Thyroid gland (tissue), 4 donors: ENCODE measurements at regions not wholly inside any gene's neighbourhood (a gene's known extent, or its start where the extent isn't known, plus 50 kb on each side); places are given as distances from the start of the nearest gene placed in this dataset.

Experiments used
- DNase-seq, 2 donors: peaks; one replicate each; pipeline ENCODE4 v3.0.0-alpha.2; 2019
- H3K27ac ChIP-seq, 3 donors: fragments of 200-600 bp; sonication (generic); 1 replicate in 2 of 3; 2 replicates in 1 of 3; pipeline ENCODE4 v1.5.1; 2016 to 2019; ENCODE audit warnings: mild to moderate bottlenecking in 1 of 3, moderate library complexity in 1 of 3
- H3K27me3 ChIP-seq: fragments of 200-600 bp; sonication (generic); one replicate; pipeline ENCODE4 v1.5.1; 2019
- H3K36me3 ChIP-seq, 2 donors: fragments of 200-600 bp; sonication (generic); one replicate each; pipeline ENCODE4 v1.5.1; 2016 to 2019
- H3K4me1 ChIP-seq, 2 donors: fragments of 200-600 bp; sonication (generic); one replicate each; pipeline ENCODE4 v1.5.1; 2017 to 2019
- H3K4me3 ChIP-seq, 3 donors: fragments of 200-600 bp; sonication (generic); replicated peaks in 1 of 3; 1 replicate in 2 of 3; 2 replicates in 1 of 3; pipeline ENCODE4 v1.5.1; 2016; ENCODE audit warnings: mild to moderate bottlenecking in 1 of 3
- H3K9me3 ChIP-seq: fragments of 200-600 bp; sonication (generic); one replicate; pipeline ENCODE4 v1.5.1; 2017
- POLR2A ChIP-seq, 2 donors: fragments of 450-650 bp; IDR thresholded peaks; one replicate each; pipeline ENCODE4 v1.6.1; 2017; ENCODE audit warnings: antibody characterized with exemption in 2 of 2, mild to moderate bottlenecking in 2 of 2, moderate library complexity in 1 of 2
- WGBS, 2 donors: methylation state at CpG; one replicate each; pipeline ENCODE4 v1.1.5; 2017; 5-methylcytosine and 5-hydroxymethylcytosine counted together
- intact Hi-C: fragments of 100-400 bp; cut with DNase I; formaldehyde crosslinking; loops from one replicate; pipeline ENCODE4 v1.15.1; 2023
- TF ChIP-seq, protein P1 (sequence below), 6 experiments: fragments of 200-600 bp in 3 of 6; fragments of 450-650 bp in 3 of 6; sonication (generic) in 3 of 6; IDR thresholded peaks; one replicate each; pipeline ENCODE4 v1.5.1; 2016 to 2019; ENCODE audit warnings: antibody characterized with exemption in 6 of 6, mild to moderate bottlenecking in 2 of 6, inconsistent platforms in 1 of 6, moderate library complexity in 1 of 6

DNA sequence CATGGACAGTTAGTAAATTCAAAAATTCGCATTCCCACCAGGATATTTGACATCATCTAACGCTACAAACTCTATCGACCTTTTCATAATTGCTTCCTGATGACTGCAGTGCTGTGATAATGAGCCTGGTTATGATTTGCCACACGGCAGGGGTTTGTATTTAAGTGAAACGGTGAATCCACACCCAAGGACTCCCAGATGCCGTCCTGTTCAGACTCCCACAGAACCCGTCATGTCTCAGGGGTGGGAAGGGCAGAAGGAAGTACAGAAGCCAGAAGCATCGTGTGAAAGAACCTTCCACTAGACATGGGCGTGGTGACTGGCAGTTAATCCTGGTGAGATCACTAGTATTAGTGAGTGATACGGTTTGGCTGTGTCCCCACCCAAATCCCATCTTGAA, 91.2 kb upstream of the TMEM18 start:
- WGBS, 2 donors, result 87 to 89% methylated on average over 10 of the region's 10 CpGs
- Histone ChIP-seq H3K27ac (no peak overlapping the region), H3K36me3 (no peaks in the 10 kb centered on the region), H3K4me1 (no peaks in the 10 kb centered on the region), H3K27me3 (no peaks in the 10 kb centered on the region), H3K4me3 (no peak overlapping the region), H3K9me3 (no peaks in the 10 kb centered on the region)
- no peak for TF ChIP-seq POLR2A (IDR thresholded peaks at IDR 0.05)
- TF ChIP-seq, protein P1, sequence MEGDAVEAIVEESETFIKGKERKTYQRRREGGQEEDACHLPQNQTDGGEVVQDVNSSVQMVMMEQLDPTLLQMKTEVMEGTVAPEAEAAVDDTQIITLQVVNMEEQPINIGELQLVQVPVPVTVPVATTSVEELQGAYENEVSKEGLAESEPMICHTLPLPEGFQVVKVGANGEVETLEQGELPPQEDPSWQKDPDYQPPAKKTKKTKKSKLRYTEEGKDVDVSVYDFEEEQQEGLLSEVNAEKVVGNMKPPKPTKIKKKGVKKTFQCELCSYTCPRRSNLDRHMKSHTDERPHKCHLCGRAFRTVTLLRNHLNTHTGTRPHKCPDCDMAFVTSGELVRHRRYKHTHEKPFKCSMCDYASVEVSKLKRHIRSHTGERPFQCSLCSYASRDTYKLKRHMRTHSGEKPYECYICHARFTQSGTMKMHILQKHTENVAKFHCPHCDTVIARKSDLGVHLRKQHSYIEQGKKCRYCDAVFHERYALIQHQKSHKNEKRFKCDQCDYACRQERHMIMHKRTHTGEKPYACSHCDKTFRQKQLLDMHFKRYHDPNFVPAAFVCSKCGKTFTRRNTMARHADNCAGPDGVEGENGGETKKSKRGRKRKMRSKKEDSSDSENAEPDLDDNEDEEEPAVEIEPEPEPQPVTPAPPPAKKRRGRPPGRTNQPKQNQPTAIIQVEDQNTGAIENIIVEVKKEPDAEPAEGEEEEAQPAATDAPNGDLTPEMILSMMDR (IDR thresholded peaks at IDR 0.05), result no peak
- intact Hi-C loops, result no loop called here
- DNase-seq, result no peak

GRCh38 chr2:767944-768343, 90.7 kb upstream of the TMEM18 start:
- no peak for TF ChIP-seq POLR2A (IDR thresholded peaks at IDR 0.05)
- TF ChIP-seq, protein P1 (IDR thresholded peaks at IDR 0.05), result no peak
- no peak for DNase-seq
- WGBS, 2 donors, result 90 to 95% methylated on average over 4 of the region's 4 CpGs
- H3K27me3 ChIP-seq, result no peaks in the 10 kb centered on the region
- intact Hi-C loops, result no loop called here
- no peak overlapping the region for H3K4me3 ChIP-seq
- no peaks in the 10 kb centered on the region for H3K4me1 ChIP-seq
- H3K27ac ChIP-seq, result no peak overlapping the region
- H3K9me3 ChIP-seq, result no peaks in the 10 kb centered on the region
- no peaks in the 10 kb centered on the region for H3K36me3 ChIP-seq

- WGBS, 2 donors, result 72 to 73% methylated on average over 9 of the region's 9 CpGs
Observed at GRCh38 chr2:767440-767839, 90.2 kb upstream of the TMEM18 start.

GRCh38 chr2:766255-766654, 89.0 kb upstream of the TMEM18 start:
- TF ChIP-seq, protein P1 (IDR thresholded peaks at IDR 0.05), result no peak
- TF ChIP-seq POLR2A (IDR thresholded peaks at IDR 0.05), result no peak
- intact Hi-C loops, result no loop called here
- Histone ChIP-seq H3K27me3 (no peaks in the 10 kb centered on the region), H3K36me3 (no peaks in the 10 kb centered on the region), H3K9me3 (no peaks in the 10 kb centered on the region), H3K4me3 (no peak overlapping the region), H3K27ac (no peak overlapping the region), H3K4me1 (no peaks in the 10 kb centered on the region)
- WGBS, 2 donors, result 90 to 97% methylated on average over 13 of the region's 13 CpGs
- DNase-seq, result no peak

More at GRCh38 chr2:767440-767839, 90.2 kb upstream of the TMEM18 start:
- H3K4me1 ChIP-seq, result no peaks in the 10 kb centered on the region
- no peaks in the 10 kb centered on the region for H3K27me3 ChIP-seq
- H3K36me3 ChIP-seq, result no peaks in the 10 kb centered on the region
- DNase-seq, result no peak
- no peak overlapping the region for H3K27ac ChIP-seq
- no peak overlapping the region for H3K4me3 ChIP-seq
- intact Hi-C loops, result no loop called here
- no peak for TF ChIP-seq POLR2A (IDR thresholded peaks at IDR 0.05)
- TF ChIP-seq, protein P1 (IDR thresholded peaks at IDR 0.05), result no peak
- H3K9me3 ChIP-seq, result no peaks in the 10 kb centered on the region

- Histone ChIP-seq H3K27ac (no peak overlapping the region), H3K27me3 (no peaks in the 10 kb centered on the region), H3K4me1 (no peaks in the 10 kb centered on the region), H3K36me3 (no peaks in the 10 kb centered on the region), H3K9me3 (no peaks in the 10 kb centered on the region), H3K4me3 (no peak overlapping the region)
- intact Hi-C loops, result no loop called here
- no peak for DNase-seq
- TF ChIP-seq POLR2A (IDR thresholded peaks at IDR 0.05), result no peak
- 94 to 96% methylated on average over 6 of the region's 6 CpGs for WGBS, 2 donors
Observed at GRCh38 chr2:765369-765768, 88.2 kb upstream of the TMEM18 start.
